MM.1S (cell line): ENCODE measurements at regions not wholly inside any gene's neighbourhood (a gene's known extent, or its start where the extent isn't known, plus 50 kb on each side); places are given as distances from the start of the nearest gene placed in this dataset.

Source experiments
- DNase-seq: peaks from one replicate; pipeline ENCODE4 v3.0.0-alpha.2; 2015
- H2AFZ ChIP-seq: fragments of 300-600 bp; sonication (generic); 2 replicates; pipeline ENCODE4 v1.6.0; 2016; ENCODE audit warnings: antibody characterized with exemption, low read length
- H3F3A ChIP-seq: fragments of 300-600 bp; sonication (generic); 2 replicates; pipeline ENCODE4 v1.6.1; 2016; ENCODE audit warnings: mild to moderate bottlenecking, antibody characterized with exemption, low read length, moderate library complexity, mixed read lengths; ENCODE audit not compliant: insufficient read depth
- H3K27ac ChIP-seq: fragments of 300-600 bp; sonication (generic); 2 replicates; pipeline ENCODE4 v1.5.1; 2016; ENCODE audit warnings: mild to moderate bottlenecking, low read length
- H3K27me3 ChIP-seq: fragments of 300-600 bp; sonication (generic); replicated peaks from 2 replicates; pipeline ENCODE4 v1.6.0; 2016; ENCODE audit warnings: low read length; ENCODE audit not compliant: insufficient read depth
- H3K36me3 ChIP-seq: fragments of 300-600 bp; sonication (generic); replicated peaks from 2 replicates; pipeline ENCODE4 v1.6.1; 2016; ENCODE audit warnings: mild to moderate bottlenecking, low read length, mixed read lengths; ENCODE audit not compliant: insufficient read depth
- H3K4me1 ChIP-seq: fragments of 300-600 bp; sonication (generic); 2 replicates; pipeline ENCODE4 v1.6.1; 2016; ENCODE audit warnings: low read length, mixed read lengths
- H3K4me2 ChIP-seq: fragments of 300-600 bp; sonication (generic); 2 replicates; pipeline ENCODE4 v1.6.0; 2016; ENCODE audit warnings: low read depth, low read length
- H3K4me3 ChIP-seq: fragments of 300-600 bp; sonication (generic); 2 replicates; pipeline ENCODE4 v1.5.1; 2016; ENCODE audit warnings: low read length, mixed read lengths
- H3K79me2 ChIP-seq: fragments of 300-600 bp; sonication (generic); 2 replicates; pipeline ENCODE4 v1.6.1; 2016; ENCODE audit warnings: mixed run types, low read length, mixed read lengths
- H3K9ac ChIP-seq: fragments of 300-600 bp; sonication (generic); 2 replicates; pipeline ENCODE4 v1.6.1; 2016; ENCODE audit warnings: low read length, mixed read lengths
- H3K9me2 ChIP-seq: fragments of 300-600 bp; sonication (generic); replicated peaks from 2 replicates; pipeline ENCODE4 v1.6.1; 2016; ENCODE audit warnings: mild to moderate bottlenecking, low read length, mixed read lengths; ENCODE audit not compliant: insufficient read depth
- H3K9me3 ChIP-seq: fragments of 300-600 bp; sonication (generic); replicated peaks from 2 replicates; pipeline ENCODE4 v1.6.1; 2016; ENCODE audit warnings: mild to moderate bottlenecking, low read length, mixed read lengths; ENCODE audit not compliant: insufficient read depth
- H4K20me1 ChIP-seq: fragments of 300-600 bp; sonication (generic); 2 replicates; pipeline ENCODE4 v1.6.1; 2016; ENCODE audit warnings: mild to moderate bottlenecking, low read length, moderate library complexity, mixed read lengths; ENCODE audit not compliant: insufficient read depth
- CTCF ChIP-seq: fragments of 300-600 bp; sonication (generic); IDR thresholded peaks from 2 replicates; pipeline ENCODE4 v1.5.1; 2016; ENCODE audit warnings: antibody characterized with exemption, low read length, mixed read lengths
- EZH2 ChIP-seq: fragments of 300-600 bp; sonication (generic); optimal IDR thresholded peaks from 2 replicates; pipeline ENCODE3; 2017; ENCODE audit warnings: low read depth, mild to moderate bottlenecking, antibody characterized with exemption, low read length, mixed read lengths
- EZH2phosphoT487 ChIP-seq: fragments of 300-600 bp; sonication (generic); IDR thresholded peaks from 2 replicates; pipeline ENCODE4 v1.6.1; 2018; ENCODE audit warnings: antibody characterized with exemption, low read length

GRCh38 chr4:24219209-24219608, 329.4 kb upstream of the PPARGC1A start:
- no peak overlapping the region for H3K27ac ChIP-seq
- DNase-seq: no peak
- no peaks in the 10 kb centered on the region for H3F3A ChIP-seq
- no peaks in the 10 kb centered on the region for H3K9me2 ChIP-seq
- H3K36me3 ChIP-seq: no peaks in the 10 kb centered on the region
- no peaks in the 10 kb centered on the region for H3K9me3 ChIP-seq
- no peak overlapping the region for H2AFZ ChIP-seq
- no peak overlapping the region for H3K4me3 ChIP-seq
- no peak overlapping the region for H3K4me2 ChIP-seq
- H3K4me1 ChIP-seq: no peaks in the 10 kb centered on the region
- H3K9ac ChIP-seq: no peak overlapping the region
- H3K79me2 ChIP-seq: no peaks in the 10 kb centered on the region
- no peaks in the 10 kb centered on the region for H3K27me3 ChIP-seq
- no peaks in the 10 kb centered on the region for H4K20me1 ChIP-seq
- TF ChIP-seq CTCF (no peak), EZH2phosphoT487 (no peak), EZH2 (no peak)

- no peaks in the 10 kb centered on the region for H3K4me1 ChIP-seq
- H2AFZ ChIP-seq: no peak overlapping the region
- no peak for DNase-seq
Observed at GRCh38 chr4:24218566-24218965, 328.7 kb upstream of the PPARGC1A start.

GRCh38 chr4:24214796-24215195, 324.9 kb upstream of the PPARGC1A start:
- Histone ChIP-seq H3K27me3 (no peaks in the 10 kb centered on the region), H2AFZ (no peak overlapping the region), H3K36me3 (no peaks in the 10 kb centered on the region), H3F3A (no peaks in the 10 kb centered on the region), H3K9me2 (no peaks in the 10 kb centered on the region), H3K4me2 (no peak overlapping the region), H3K9ac (no peak overlapping the region), H3K79me2 (no peaks in the 10 kb centered on the region), H3K4me3 (no peak overlapping the region), H3K27ac (no peak overlapping the region), H3K9me3 (no peaks in the 10 kb centered on the region), H4K20me1 (no peaks in the 10 kb centered on the region), H3K4me1 (no peaks in the 10 kb centered on the region)
- DNase-seq: no peak
- TF ChIP-seq EZH2: no peak
- TF ChIP-seq EZH2phosphoT487: no peak
- no peak for TF ChIP-seq CTCF

More at GRCh38 chr4:24218566-24218965, 328.7 kb upstream of the PPARGC1A start:
- Histone ChIP-seq H3K36me3 (no peaks in the 10 kb centered on the region), H3K9ac (no peak overlapping the region), H3K4me3 (no peak overlapping the region), H3F3A (no peaks in the 10 kb centered on the region), H3K4me2 (no peak overlapping the region), H3K27me3 (no peaks in the 10 kb centered on the region), H3K9me2 (no peaks in the 10 kb centered on the region), H4K20me1 (no peaks in the 10 kb centered on the region), H3K9me3 (no peaks in the 10 kb centered on the region), H3K27ac (no peak overlapping the region), H3K79me2 (no peaks in the 10 kb centered on the region)
- TF ChIP-seq CTCF: no peak
- TF ChIP-seq EZH2: no peak
- no peak for TF ChIP-seq EZH2phosphoT487
